ENCODE measurements at regions not wholly inside any gene's neighbourhood (a gene's known extent, or its start where the extent isn't known, plus 50 kb on each side); places are given as distances from the start of the nearest gene placed in this dataset.
A peak's percentile ranks its signal among the peaks of the same experiment; 100 is the strongest.
"Not testable (repeated sequence)": the region's sequence is repeated elsewhere in the genome, so short reads cannot be mapped to it uniquely, and the experiment has no call there.

DNA sequence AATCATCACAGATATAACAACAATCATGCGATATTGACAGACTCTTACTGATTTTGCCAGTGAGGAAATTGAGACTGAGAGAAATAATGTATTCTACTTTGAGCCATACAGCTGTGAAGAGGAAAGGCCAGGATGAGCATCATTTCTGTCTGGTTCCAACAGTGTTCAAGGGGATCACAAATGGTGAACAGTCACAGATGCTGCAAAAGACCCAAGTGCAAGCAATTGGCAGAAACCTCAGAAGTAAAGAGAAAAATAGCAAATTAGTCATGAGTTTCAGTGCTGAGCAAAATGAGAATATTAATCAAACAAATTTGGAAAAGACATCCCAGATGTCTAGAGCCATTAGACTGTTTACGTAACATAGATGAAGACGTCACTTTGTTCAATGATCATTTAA, 114.1 kb downstream of the RAB38 start:
- no peak for DNase-seq (ENCODE audit: low spot score)

DNA sequence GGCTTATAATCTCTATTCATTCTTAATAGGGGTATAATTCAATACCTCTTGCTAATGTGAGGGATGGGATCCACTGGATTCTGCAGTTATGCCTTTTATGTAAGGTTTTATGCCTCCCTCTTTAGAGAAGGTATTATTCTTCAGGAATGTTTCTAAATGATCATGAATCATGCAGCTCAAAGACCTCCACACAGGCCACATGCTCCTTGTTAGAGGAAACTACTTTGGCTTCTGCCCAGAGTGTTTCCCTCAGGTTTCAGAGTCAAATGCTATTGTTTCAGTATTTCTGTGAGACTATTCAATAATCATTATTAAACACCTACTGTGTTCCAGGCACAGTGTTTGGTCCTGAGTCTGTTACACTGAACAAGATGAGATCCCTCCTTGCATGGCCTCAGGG, 115.9 kb downstream of the RAB38 start:
- no peak for DNase-seq (ENCODE audit: low spot score)

DNA sequence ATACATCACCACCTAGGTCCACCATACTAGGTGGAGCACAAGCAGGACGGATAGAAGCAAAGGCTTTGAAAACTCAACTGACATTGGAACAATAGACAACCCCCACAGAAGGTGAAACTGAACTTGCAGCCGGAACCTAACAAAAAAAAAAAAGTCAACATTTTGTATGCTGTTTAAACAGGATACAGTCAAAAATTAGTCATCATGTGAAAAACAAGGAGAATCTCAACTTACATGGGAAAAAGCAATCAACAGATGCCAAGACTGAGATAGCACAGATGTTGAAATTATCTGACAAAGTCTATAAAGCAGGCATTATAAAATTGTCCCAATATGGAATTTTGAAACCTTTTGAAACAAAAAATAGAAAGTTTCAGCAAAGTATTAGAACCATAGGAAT, 123.8 kb downstream of the RAB38 start:
- no peak for DNase-seq (ENCODE audit: low spot score)

DNA sequence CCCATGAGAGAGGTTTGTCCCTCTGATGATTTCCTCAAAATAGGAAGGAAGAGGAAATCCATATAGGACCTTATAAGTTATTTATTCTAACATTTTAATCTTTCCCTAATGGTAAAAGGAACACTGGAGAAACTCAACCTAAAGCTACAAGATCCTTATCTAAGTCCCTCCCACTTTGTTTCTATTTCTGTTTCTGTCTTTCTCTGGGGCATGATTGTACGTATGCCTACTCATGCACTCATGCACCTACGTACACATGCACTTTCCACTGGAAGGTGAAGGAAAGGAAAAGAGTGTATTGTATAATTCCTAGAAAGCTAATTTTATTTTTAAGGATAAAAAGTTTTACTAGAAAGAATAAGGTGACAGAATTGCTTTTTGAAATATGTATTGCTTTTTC, 125.0 kb downstream of the RAB38 start:
- DNase-seq (ENCODE audit: low spot score): no peak

DNA sequence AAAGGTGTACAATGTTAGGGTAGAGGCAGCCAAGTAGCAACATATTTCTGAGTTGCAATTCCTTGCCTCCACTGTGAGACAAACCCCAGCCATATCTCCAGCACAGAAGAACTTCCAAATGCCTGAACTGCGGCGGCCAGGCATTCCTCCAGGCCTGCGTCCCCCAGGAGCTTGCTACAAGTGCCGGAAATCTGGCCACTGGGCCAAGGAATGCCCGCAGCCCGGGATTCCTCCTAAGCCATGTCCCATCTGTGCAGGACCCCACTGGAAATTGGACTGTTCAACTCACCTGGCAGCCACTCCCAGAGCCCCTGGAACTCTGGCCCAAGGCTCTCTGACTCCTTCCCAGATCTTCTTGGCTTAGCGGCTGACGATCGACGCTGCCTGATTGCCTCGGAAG, 130.0 kb downstream of the RAB38 start:
- not testable (repeated sequence) for DNase-seq (ENCODE audit: low spot score)

DNA sequence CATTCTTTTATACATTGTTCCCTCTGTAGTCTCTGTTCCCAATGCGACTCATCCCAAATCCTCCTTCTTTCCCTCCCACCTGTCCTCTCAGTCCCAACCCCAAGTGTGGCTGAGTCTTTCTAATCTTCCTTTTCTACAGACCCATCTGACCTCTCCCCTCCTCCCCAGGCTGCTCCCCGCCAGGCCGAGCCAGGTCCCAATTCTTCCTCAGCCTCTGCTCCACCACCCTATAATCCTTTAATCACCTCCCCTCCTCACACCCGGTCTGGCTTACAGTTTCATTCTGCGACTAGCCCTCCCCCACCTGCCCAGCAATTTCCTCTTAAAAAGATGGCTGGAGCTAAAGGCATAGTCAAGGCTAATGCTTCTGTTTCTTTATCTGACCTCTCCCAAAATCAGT, 130.6 kb downstream of the RAB38 start:
- DNase-seq (ENCODE audit: low spot score): not testable (repeated sequence)

DNA sequence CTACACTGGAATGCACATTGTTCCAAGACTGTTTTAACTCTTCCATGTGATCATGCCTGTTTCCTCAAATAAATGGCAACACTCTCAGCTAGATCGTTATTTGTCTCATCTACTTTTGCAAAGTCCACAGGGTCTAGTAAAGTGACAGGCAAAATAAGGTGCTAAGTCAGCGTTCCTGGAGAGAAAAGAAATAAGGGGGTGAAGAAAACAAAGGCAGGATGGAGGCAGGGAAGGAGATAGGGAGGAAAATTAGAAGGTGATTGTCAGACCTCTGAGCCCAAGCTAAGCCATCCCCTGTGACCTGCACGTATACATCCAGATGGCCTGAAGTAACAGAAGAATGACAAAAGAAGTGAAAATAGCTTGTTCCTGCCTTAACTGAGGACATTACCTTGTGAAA, 132.1 kb downstream of the RAB38 start:
- no peak for DNase-seq (ENCODE audit: low spot score)

DNA sequence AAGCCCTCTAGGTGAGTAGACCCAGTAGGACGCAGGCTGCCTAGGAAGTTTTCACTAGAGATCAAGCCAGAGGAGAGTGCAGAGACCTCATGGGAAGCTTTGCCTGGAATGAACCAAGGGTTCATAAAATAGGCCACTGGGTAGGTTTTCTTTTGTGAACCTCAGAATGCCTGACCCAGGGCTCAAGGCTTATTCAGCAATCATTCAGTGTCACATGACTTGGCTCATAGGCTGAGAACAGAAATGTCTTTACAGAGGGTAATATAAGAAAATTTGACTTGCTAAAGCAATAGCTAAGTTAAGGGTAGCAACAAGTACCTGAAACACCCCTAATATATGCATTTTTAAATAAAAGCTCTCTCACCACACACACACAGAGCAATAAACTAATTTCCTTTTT, 132.6 kb downstream of the RAB38 start:
- no peak for DNase-seq (ENCODE audit: low spot score)

DNA sequence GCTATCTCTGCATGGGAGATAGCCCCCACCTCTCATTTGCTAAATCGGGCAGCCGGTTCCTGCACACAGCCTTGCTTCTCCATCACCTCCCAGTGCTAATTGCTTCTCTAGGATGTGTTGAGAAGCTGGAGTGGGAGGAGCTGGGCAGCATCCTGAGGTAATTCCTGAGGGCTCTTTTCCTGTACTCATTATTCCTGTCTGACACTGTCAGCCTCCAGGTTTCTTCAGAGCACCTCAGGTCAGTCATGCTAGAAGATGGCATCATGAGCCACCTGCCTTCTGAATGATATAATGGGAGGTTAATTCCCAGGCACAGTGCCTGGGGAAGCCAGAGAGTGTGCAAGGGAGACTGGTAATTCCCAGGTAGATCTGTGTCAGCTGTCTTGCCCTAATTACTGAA, 133.0 kb downstream of the RAB38 start:
- no peak for DNase-seq (ENCODE audit: low spot score)

DNA sequence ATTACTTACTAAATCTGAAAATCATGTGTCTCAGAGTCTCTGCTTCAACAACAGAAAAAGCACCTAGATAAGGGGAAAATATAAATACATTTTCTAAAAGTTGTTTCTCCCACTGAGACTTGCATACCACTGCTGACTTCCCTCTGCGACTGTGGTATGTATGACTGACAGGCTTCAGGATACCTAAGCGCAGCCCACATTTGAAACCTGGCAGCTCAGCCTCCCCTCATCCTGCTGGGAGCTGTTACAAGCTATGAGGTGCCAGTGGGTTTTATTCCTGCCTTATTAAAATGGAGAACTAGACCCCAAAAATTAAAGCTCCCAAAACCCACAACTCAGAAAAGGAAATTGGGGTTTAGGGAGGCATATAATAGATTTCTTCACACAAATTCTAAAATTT, 133.6 kb downstream of the RAB38 start:
- DNase-seq (ENCODE audit: low spot score): no peak

DNA sequence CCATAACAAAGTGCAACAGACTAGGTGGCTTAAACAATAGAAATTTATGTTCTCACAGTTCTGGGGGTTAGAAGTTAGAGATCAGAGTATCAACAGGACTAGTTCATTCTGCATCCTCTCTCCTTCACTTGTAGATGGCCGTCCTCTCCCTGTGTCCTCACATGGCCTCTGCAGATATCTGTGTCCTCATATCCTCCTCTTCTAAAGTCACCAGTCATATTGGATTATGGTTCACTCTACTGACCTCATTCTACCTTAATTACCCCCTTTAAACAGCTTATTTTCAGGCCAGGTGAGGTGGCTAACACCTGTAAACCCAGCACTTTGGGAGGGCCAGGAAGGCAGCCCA, 135.1 kb downstream of the RAB38 start:
- DNase-seq (ENCODE audit: low spot score): no peak

DNA sequence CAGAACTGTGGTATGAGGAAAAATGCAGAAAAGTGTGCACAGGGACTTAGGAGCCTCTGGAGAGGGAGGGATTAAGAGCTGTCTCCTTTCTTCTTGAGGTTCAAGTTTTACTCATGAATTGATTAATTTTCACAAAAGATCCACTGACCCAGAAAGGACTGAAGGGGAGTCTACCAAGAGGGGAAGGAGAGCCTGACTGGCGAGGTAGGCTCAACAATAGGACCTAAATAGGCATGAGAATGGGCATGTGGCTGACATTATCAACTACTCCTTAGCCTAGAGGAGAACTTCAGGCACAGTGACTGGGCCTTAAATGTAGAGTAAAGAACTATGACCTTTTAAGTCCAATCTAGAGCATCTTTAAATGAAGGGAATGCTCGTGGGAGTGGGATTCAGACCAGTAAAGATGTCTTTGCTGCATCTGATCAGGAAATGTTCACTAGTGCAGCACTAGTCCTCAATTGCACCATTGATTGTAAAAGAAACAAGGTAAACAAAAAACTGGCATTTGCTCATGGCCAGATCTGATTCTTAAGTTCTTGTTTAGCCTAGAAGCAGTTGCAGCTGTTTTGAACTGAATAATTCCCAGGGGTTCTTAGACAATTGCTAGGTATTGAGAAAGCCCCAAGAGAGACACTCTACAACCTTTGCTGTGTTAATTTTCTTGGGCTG, 135.6 kb downstream of the RAB38 start:
- DNase-seq (ENCODE audit: low spot score): no peak

DNA sequence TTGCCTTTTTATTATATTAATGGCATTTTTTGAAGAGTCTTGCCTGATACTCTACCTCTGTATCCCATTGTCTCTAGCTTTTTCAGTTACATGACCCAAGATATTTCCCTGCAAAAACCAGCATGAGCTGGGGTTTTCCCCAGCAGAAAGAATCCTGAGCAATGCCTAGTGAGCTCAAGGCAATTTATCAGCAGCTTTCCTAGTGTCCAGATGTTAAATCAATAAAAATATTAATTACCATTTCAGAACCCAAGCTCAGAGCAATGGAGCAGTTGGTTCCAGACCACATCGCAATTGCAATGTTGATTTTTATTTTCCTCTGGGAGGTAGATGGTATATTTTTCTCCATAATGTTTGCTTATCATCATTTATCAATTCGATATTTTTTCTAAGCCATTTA, 137.2 kb downstream of the RAB38 start:
- no peak for DNase-seq (ENCODE audit: low spot score)

DNA sequence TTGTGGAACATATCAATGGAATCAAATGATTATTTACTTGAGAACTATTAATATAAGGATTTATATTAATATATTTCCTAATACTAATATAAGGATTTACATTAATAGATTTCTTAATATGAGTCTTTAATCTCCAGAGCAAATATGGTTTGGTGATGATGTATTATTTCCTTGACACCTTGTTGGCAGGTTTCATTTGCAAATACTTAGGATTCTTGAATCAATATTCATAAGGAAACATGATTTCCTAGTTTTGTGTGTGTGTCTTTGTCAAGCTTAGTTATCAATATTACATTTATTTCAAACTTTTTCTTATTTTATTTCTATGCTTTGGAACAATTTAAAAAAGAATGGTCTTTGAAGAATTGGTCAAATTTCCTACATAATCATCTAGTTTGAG, 138.5 kb downstream of the RAB38 start:
- DNase-seq (ENCODE audit: low spot score): no peak

DNA sequence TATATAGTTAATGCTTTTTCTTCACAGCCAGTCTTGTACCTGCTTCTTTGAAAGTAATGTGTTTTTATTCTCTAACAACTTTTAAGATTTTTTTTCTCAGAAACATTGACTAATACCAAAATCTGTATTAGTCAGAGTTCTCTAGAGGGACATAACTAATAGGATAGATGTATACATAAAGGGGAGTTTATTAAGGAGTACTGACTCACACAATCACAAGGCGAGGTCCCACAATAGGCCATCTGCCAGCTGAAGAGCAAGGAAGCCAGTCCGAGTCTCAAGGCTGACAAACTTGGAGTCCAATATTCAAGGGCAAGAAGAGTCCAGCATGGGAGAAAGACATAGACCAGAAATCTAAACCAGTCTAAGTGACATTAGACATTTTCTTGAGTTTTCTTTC, 140.0 kb downstream of the RAB38 start:
- DNase-seq (ENCODE audit: low spot score): no peak

DNA sequence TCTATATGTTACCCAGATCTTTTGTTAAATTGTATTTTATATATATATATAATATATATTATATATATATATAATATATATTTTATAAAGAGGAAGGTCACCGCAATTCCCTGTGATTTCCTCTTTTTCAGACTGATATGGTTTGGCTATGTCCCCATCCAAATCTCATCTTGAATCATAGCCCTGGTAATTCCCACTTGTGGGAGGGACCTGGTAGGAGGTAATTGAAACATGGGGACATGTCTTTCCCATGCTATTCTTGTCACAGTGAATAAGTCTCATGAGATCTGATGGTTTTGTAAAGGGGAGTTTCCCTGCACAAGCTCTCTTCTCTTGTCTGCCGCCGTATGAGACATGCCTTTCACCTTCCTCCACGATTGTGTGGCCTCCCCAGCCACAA, 157.6 kb downstream of the RAB38 start:
- no peak for DNase-seq (ENCODE audit: low spot score)

DNA sequence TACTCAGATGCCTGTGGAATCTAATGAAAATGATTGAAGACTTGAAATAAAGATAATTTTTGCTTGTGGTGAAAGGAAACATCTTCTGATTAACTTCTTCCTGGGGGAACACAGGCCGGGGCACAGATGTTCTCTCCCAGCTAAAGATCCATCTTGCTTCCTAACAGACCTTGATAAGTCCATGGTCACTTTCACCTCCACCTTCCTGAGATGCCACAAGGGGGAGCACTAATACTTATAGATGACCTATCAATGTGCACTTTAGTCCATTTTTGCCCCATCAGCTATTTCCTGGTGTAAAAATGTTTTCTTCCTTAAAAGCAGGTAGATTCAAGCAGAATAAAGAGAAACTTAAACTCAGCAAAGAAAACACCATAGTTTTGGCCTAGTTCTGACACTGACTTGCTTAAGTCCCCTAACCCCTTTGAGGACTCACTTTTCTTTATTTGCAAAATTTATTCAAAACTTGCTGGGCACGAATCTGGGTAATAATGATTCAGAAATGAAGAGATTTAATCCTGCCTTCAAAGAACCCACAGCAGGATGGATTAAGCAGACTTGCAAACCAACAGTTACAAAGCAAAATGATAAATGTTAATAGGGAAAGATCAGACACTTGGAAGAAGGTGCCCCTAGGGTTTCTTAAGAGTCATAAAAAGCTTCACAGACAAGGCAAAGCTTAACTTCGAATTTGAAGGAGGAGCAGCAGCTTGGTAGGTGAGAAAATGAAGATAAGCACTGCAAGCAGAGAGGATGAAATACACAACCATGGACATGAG, 158.7 kb downstream of the RAB38 start:
- DNase-seq (ENCODE audit: low spot score): peak; percentile 69

DNA sequence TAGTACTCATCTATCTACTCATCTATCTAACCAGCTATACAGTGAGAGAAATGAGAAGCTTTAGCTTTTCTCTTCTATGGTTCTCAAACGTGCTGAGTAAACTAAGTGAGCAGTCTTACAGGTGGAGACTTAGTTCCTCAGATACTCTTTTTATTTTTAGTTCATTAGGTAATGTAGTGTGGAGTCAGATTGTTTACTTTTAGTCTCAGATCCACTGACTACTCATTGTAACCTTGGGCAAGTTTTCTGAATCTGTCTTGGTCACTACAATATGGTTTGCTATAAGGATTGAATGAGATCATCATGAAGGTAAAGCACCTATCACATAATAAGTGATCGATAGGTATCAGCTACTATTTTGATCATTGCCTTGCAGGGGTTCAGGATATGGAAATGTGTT, 160.1 kb downstream of the RAB38 start:
- no peak for DNase-seq (ENCODE audit: low spot score)

DNA sequence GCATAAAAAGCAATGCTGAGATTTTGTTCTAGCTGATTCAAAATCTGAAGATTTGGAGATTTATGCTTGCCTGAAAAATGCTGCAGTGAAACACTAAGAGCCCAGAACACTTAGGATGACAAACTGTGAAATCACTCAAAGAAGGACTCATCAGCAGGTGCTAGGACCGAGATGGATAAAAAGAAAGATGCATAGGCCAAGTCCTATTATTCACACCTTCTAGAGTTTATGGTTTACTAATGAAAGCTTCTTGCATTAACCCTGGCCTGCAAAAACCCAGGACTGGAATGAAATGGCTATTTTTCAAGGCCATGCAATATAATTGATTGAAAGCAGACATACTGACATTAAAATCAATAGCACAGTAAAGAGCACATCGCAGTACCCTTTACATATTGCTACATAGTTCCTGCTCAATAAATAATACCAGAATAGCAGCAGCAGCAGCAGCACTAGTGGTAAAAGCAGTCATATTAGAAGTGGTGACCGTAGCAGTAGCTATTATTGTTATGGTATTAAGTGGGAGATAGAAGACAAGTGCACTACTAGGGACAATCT, 161.7 kb downstream of the RAB38 start:
- no peak for DNase-seq (ENCODE audit: low spot score)

DNA sequence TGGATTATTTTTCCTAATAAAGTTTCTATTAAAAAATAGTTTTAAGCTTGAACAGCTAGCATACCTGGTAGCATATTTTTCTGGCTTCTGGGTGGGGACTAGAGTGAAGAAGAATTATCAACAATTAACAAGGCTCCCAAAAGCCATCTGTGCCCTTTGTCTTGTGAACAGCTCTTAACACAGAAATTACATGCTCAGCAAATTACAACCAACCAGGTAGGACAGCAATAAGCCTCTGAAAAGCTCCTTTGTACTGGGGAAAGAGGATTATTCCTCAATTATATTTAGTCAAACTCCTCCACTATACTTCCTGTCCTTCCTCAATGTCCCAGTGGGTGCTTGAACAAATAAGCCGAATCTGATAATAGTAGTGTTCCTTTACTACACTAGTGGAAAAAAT, 162.8 kb downstream of the RAB38 start:
- no peak for DNase-seq (ENCODE audit: low spot score)

DNA sequence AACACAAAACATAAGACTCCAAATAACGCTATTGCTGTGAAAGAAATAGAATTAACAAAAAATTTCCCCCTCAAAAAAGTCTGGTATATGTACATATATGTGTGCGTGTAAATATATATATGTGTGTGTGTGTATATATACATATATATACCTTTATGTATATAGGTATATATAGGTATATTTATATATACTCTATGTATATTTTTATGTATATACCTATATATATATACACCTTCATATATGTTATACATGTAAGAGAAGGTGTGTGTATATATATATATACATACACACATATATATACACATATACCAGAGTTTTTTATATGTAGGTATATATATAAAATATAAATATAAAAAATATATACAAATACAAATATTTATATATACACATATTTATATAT, 199.2 kb downstream of the RAB38 start:
- no peak for DNase-seq (ENCODE audit: low spot score)

DNA sequence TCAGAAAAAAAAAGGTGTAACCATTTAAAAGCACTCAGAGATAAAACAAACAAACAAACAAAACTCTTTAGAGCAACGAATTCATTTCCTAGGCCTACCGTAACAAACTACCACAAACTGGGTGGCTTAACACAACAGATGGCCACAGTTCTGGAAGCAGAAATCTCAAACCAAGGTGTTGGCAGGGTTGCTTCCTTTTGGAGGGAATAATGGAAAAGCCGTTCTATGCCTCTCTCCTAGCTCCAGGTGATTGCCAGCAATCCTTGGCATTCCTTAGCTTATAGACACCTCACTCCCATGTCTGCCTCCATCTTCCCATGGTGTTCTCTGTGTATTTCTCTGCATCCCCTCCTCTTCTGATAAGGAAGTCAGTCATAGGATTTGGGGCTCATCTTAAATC, 200.4 kb downstream of the RAB38 start:
- no peak for DNase-seq (ENCODE audit: low spot score)

DNA sequence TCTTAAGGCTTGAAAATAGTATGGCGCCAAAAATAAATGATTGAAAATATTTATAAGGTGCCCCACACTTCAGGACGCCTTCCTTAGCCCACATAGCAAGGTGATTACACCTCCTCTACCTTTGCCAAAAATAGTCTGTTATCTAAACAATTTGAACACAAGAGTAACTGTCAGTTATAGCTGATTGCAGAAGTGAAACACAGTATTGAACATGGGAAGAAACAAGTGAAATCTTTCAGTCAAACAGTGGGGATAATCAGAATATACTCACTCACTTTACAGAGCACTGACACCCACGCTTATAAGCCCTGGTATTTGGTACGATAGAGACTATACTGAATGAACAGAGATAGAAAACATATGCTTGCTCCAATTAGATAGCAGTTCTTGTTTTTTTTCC, 203.1 kb downstream of the RAB38 start:
- no peak for DNase-seq (ENCODE audit: low spot score)

DNA sequence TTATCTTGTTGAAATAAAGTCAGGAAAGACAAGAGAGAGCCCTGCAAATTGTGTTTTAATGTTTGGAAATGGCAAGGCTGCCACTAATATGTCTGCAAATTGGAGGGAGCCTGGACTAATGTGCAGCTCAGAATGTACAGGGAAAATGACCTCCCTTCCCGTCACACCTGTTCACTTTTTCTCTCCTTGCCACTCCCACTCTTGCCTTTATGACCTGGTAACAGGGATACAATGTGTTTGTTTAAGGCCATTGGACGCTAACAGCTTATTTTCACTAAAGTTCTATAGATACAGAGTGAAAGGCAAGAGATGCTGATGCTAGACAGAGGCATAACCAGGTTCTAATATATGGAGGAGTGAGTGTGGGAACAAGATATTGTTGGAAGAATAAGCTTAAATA, 203.9 kb downstream of the RAB38 start:
- no peak for DNase-seq (ENCODE audit: low spot score)
